Mammary epithelial cell (primary cell): ENCODE measurements at regions not wholly inside any gene's neighbourhood (a gene's known extent, or its start where the extent isn't known, plus 50 kb on each side); places are given as distances from the start of the nearest gene placed in this dataset.

Experiments used
- EZH2 ChIP-seq: IDR thresholded peaks from 2 replicates; pipeline ENCODE4 v1.6.1; 2012; ENCODE audit warnings: low read length, inconsistent platforms, borderline replicate concordance
- TF ChIP-seq, protein P1 (sequence below), 2 donors: IDR thresholded peaks in 1 of 2; conservative IDR thresholded peaks in 1 of 2; 2 replicates each; pipeline ENCODE4 v1.5.1; 2011 to 2012; ENCODE audit warnings: inconsistent platforms in 2 of 2, low read length in 2 of 2, mild to moderate bottlenecking in 2 of 2, control low read depth in 1 of 2, low read depth in 1 of 2; ENCODE audit not compliant: insufficient read depth in 1 of 2; ENCODE audit errors: extremely low read depth in 1 of 2

- TF ChIP-seq, protein P1, sequence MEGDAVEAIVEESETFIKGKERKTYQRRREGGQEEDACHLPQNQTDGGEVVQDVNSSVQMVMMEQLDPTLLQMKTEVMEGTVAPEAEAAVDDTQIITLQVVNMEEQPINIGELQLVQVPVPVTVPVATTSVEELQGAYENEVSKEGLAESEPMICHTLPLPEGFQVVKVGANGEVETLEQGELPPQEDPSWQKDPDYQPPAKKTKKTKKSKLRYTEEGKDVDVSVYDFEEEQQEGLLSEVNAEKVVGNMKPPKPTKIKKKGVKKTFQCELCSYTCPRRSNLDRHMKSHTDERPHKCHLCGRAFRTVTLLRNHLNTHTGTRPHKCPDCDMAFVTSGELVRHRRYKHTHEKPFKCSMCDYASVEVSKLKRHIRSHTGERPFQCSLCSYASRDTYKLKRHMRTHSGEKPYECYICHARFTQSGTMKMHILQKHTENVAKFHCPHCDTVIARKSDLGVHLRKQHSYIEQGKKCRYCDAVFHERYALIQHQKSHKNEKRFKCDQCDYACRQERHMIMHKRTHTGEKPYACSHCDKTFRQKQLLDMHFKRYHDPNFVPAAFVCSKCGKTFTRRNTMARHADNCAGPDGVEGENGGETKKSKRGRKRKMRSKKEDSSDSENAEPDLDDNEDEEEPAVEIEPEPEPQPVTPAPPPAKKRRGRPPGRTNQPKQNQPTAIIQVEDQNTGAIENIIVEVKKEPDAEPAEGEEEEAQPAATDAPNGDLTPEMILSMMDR (conservative IDR thresholded peaks at IDR 0.05 in 1 of 2, IDR thresholded peaks at IDR 0.05 in 1 of 2; ENCODE audit: extremely low read depth in 1 of 2, insufficient read depth in 1 of 2, low read depth in 1 of 2, low read length in 2 of 2), result no peak
- TF ChIP-seq EZH2, result no peak
Observed at GRCh38 chr22:22078329-22078728, 95.7 kb upstream of the TOP3B start.
